Cardiac septum (tissue), 1 donor: ENCODE measurements at regions not wholly inside any gene's neighbourhood (a gene's known extent, or its start where the extent isn't known, plus 50 kb on each side); places are given as distances from the start of the nearest gene placed in this dataset.
"Not testable (repeated sequence)": the region's sequence is repeated elsewhere in the genome, so short reads cannot be mapped to it uniquely, and the experiment has no call there.

Experiments used
- DNase-seq: peaks from one replicate; pipeline ENCODE4 v3.0.0-alpha.2; 2020; ENCODE audit warnings: low spot score
- intact Hi-C: fragments of 100-400 bp; cut with DNase I; formaldehyde crosslinking; loops from one replicate; pipeline ENCODE4 v1.14.0; 2022
- donor health status: DM: no; HTN: no; CAD: no.

- DNase-seq, intact Hi-C loops: not testable (repeated sequence)
Observed at GRCh38 chr6:16876852-16877251, 115.6 kb upstream of the ATXN1 start.

- intact Hi-C loops = no loop called here
- no peak for DNase-seq
Observed at GRCh38 chr6:16876201-16876600, 114.9 kb upstream of the ATXN1 start.

- intact Hi-C loops = no loop called here
- no peak for DNase-seq
Observed at GRCh38 chr6:16873698-16874097, 112.4 kb upstream of the ATXN1 start.

- intact Hi-C loops = no loop called here
- no peak for DNase-seq
Observed at GRCh38 chr6:16872543-16873235, 111.4 kb upstream of the ATXN1 start.

- intact Hi-C loops = no loop called here
- no peak for DNase-seq
Observed at GRCh38 chr6:16871047-16871446, 109.8 kb upstream of the ATXN1 start.

- intact Hi-C loops = no loop called here
- no peak for DNase-seq
Observed at GRCh38 chr6:16868968-16869367, 107.7 kb upstream of the ATXN1 start.

- no peak for DNase-seq
- intact Hi-C loops = no loop called here
Observed at GRCh38 chr6:16857969-16858592, 96.8 kb upstream of the ATXN1 start.

GRCh38 chr6:16855460-16855859 lies 94.2 kb upstream of the ATXN1 start:
- intact Hi-C loops = no loop called here
- DNase-seq = no peak

- intact Hi-C loops = no loop called here
- DNase-seq = no peak
Observed at GRCh38 chr6:16854986-16855385, 93.7 kb upstream of the ATXN1 start.

- no peak for DNase-seq
- intact Hi-C loops = no loop called here
Observed at GRCh38 chr6:16852671-16853070, 91.4 kb upstream of the ATXN1 start.

GRCh38 chr6:16851758-16852157 lies 90.5 kb upstream of the ATXN1 start:
- intact Hi-C loops = no loop called here
- DNase-seq = no peak

- intact Hi-C loops = no loop called here
Observed at GRCh38 chr6:16851044-16851540, 89.8 kb upstream of the ATXN1 start.

GRCh38 chr6:16850681-16851026 lies 89.4 kb upstream of the ATXN1 start:
- intact Hi-C loops = no loop called here
- DNase-seq = no peak

More at GRCh38 chr6:16851044-16851540, 89.8 kb upstream of the ATXN1 start:
- no peak for DNase-seq

- no peak for DNase-seq
- intact Hi-C loops = no loop called here
Observed at GRCh38 chr6:16849988-16850680, 88.9 kb upstream of the ATXN1 start.

- no peak for DNase-seq
- intact Hi-C loops = no loop called here
Observed at GRCh38 chr6:16849280-16849987, 88.2 kb upstream of the ATXN1 start.

- DNase-seq = no peak
- intact Hi-C loops = no loop called here
Observed at GRCh38 chr6:16846399-16846778, 85.1 kb upstream of the ATXN1 start.

GRCh38 chr6:16844183-16844582 lies 82.9 kb upstream of the ATXN1 start:
- no peak for DNase-seq
- intact Hi-C loops = no loop called here

GRCh38 chr6:16842676-16843075 lies 81.4 kb upstream of the ATXN1 start:
- no peak for DNase-seq
- intact Hi-C loops = no loop called here

- intact Hi-C loops = no loop called here
- no peak for DNase-seq
Observed at GRCh38 chr6:16841241-16841640, 80.0 kb upstream of the ATXN1 start.

GRCh38 chr6:16840725-16841124 lies 79.5 kb upstream of the ATXN1 start:
- DNase-seq = no peak
- intact Hi-C loops = no loop called here
